ENCODE measurements at regions not wholly inside any gene's neighbourhood (a gene's known extent, or its start where the extent isn't known, plus 50 kb on each side); places are given as distances from the start of the nearest gene placed in this dataset.

DNA sequence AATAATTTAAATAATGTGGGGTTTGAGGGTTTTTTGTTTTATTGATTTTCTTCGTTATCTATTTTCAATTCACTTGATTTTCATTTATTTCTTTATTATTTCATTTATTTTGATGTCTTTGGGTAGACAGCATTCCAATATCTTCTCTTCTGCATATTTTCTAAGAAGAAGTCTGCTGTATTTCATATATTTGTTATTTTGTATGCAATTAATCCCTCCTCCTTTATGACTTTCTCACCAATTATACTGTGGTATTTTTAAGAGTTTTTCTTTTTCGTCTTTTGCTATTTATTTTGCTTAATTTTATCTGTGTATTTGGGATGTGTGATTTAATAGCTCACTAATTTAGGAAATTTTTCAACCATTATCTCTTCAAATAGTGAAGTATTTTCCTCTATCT, 1444.4 kb upstream of the MIR17HG start:
- H3K9me3 Mint-ChIP-seq = peaks cover 0 to 3% (median 2%) of the 10 kb centered on the region in 3 donors
- no peaks in the 10 kb centered on the region for H3K4me1 Mint-ChIP-seq
- H3K27me3 Mint-ChIP-seq = no peaks in the 10 kb centered on the region
- H3K4me3 Mint-ChIP-seq = no peak overlapping the region
- H3K36me3 Mint-ChIP-seq = no peaks in the 10 kb centered on the region
- H3K27ac Mint-ChIP-seq = no peak overlapping the region

DNA sequence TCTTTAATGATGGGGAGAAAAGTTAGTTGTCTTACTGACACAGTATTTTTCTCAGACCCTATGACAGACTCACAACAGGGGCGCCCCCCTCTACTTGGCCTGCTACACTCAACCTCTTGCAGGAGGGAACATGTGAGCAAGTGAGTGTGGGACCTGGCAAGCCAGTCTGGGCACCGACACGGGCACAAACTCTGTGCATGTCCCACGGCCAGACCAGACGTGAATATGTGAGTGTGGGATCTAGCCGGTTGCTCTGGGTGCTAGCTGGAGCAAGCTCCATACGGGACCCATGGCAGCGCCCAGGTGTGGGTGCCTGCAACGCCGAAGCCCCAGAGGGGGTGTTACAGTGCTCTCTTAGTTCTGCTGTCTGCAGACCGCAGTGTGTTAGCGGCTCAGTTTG, 1437.3 kb upstream of the MIR17HG start:
- H3K27me3 Mint-ChIP-seq = no peaks in the 10 kb centered on the region
- H3K36me3 Mint-ChIP-seq = no peaks in the 10 kb centered on the region
- H3K4me1 Mint-ChIP-seq = no peaks in the 10 kb centered on the region
- no peak overlapping the region for H3K4me3 Mint-ChIP-seq
- H3K9me3 Mint-ChIP-seq = peaks cover 2 to 6% (median 3%) of the 10 kb centered on the region in 3 donors
- no peak overlapping the region for H3K27ac Mint-ChIP-seq

DNA sequence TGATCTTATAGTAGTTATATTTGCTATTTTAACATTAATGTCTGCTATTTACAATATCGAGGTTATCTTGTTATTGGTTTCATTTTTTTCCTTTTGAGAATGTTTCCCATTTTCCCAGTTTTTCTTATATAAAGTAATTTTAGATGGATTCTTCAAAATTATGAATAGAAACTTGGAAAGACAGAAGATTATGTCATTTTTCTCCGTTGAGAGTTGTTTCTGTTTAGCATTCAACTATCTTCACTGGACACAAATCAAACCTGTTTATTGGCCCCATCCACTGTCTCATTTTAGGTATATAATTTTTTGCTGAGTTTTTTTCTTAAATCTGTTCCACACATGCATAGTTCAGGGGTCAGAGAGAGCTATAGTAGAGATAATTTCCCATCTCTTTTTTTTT, 1430.9 kb upstream of the MIR17HG start:
- H3K4me3 Mint-ChIP-seq = no peak overlapping the region
- H3K9me3 Mint-ChIP-seq = peaks cover 0 to 9% (median 4%) of the 10 kb centered on the region in 3 donors
- H3K4me1 Mint-ChIP-seq = no peaks in the 10 kb centered on the region
- no peaks in the 10 kb centered on the region for H3K27me3 Mint-ChIP-seq
- H3K36me3 Mint-ChIP-seq = no peaks in the 10 kb centered on the region
- H3K27ac Mint-ChIP-seq = no peak overlapping the region

DNA sequence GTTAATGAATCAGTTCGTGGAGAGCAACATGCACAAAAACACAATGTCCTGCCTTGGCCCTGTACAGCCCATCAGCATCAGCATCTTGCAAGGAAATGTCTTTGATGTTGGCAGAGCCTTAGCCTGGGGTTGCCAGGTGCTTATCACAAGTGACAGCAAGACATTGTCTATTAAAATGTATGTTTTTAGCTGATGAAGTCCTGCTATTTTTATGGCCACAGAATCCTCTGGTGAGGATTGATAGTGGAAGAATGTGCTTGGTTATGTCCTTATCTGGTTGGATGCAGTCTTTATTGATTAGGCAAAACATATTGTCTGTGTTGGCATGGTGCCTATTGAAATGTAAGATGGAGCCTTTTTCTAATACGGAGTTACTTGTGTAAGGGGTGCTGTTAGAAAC, 1427.0 kb upstream of the MIR17HG start:
- H3K27ac Mint-ChIP-seq = no peak overlapping the region
- H3K9me3 Mint-ChIP-seq = peaks cover 0 to 10% (median 4%) of the 10 kb centered on the region in 3 donors
- no peaks in the 10 kb centered on the region for H3K4me1 Mint-ChIP-seq
- peaks cover 2% of the 10 kb centered on the region for H3K36me3 Mint-ChIP-seq
- H3K4me3 Mint-ChIP-seq = no peak overlapping the region
- H3K27me3 Mint-ChIP-seq = no peaks in the 10 kb centered on the region

DNA sequence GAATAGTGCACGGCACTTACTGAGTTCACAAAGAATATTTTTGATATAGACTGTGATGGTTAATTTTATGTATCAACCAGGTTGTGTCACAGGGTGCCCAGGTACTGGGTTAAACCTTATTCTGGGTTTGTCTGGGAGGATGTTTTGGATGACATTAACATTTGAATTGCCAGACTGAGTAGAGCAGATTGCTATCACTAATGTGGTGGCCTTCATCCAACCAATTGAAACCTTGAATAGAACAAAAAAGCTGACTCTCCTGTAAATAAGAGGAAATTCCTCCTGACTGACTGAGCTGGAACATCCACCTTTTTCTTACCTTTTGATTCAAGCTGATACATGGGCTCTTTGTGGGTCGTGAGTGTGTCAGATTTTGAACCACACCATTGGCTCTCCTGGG, 1424.4 kb upstream of the MIR17HG start:
- Mint-ChIP-seq H3K4me3 (no peak overlapping the region), H3K36me3 (peaks cover 2% of the 10 kb centered on the region), H3K27me3 (no peaks in the 10 kb centered on the region), H3K4me1 (no peaks in the 10 kb centered on the region), H3K9me3 (peaks cover 0 to 20% (median 3%) of the 10 kb centered on the region in 3 donors), H3K27ac (no peak overlapping the region)

DNA sequence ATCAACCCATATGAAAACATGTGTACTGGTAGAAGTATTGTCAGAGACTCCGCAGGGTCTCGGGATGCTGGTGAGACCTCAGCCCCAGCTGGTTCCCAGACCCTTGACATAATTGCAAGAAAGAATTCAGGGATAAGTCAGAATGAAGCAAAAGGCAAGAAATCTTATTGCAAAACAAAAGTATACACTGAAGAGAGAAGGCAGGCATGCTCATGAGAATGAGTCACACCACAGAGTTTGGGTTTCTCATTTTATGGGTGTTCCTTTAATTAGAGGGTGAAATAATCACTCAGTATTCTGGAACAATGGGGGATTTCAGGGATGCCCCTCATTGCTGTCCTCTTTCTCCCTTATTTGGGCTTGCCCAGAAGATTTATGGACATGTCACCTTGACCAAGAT, 1423.8 kb upstream of the MIR17HG start:
- Mint-ChIP-seq H3K4me3 (no peak overlapping the region), H3K27ac (no peak overlapping the region), H3K9me3 (peaks cover 0 to 20% (median 4%) of the 10 kb centered on the region in 3 donors), H3K27me3 (no peaks in the 10 kb centered on the region), H3K36me3 (peaks cover 2% of the 10 kb centered on the region), H3K4me1 (no peaks in the 10 kb centered on the region)

DNA sequence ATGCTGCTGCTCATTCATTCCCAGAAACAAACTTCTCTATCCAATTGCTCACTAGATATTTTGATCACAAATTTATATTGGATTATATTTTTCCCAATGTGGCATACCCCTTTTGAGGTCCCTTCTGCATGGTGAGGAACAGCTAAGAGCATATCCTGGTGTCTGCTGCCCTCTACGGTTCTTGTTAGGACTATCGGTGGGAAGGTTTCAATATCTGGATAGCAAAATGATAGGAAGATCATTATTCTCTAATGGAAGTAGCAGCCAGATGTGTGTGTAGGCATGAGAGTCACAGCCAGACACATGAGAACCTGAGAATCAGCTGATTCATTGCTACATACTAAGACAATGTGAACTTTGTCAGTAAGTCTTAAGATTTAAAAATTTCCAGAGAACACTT, 1422.4 kb upstream of the MIR17HG start:
- Mint-ChIP-seq H3K36me3 (peaks cover 2% of the 10 kb centered on the region), H3K27me3 (no peaks in the 10 kb centered on the region), H3K4me1 (no peaks in the 10 kb centered on the region), H3K9me3 (peaks cover 0 to 20% (median 4%) of the 10 kb centered on the region in 3 donors), H3K27ac (no peak overlapping the region), H3K4me3 (no peak overlapping the region)

DNA sequence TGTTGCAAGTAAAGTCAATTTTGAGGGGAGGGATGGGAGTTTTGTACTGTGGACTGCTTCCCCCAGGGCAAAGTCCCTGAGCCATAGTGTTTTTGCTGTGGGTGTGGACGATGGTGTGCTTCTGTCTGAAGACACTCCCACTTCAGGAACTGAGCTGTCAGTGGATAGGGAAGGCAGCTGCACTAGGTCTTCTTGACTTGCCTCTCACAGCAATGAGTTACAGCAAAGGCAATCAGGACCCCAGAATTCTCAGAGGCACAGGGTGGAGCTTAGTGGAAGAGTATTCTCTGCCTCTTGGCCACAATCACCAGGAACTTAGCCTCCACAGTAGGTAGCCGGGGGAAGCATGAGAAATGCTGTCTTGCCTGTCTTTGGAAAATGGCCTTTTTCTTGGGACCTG, 1416.6 kb upstream of the MIR17HG start:
- Mint-ChIP-seq H3K27ac (no peak overlapping the region), H3K9me3 (peaks cover 0 to 28% (median 3%) of the 10 kb centered on the region in 3 donors), H3K4me1 (no peaks in the 10 kb centered on the region), H3K4me3 (no peak overlapping the region), H3K27me3 (no peaks in the 10 kb centered on the region), H3K36me3 (no peaks in the 10 kb centered on the region)

DNA sequence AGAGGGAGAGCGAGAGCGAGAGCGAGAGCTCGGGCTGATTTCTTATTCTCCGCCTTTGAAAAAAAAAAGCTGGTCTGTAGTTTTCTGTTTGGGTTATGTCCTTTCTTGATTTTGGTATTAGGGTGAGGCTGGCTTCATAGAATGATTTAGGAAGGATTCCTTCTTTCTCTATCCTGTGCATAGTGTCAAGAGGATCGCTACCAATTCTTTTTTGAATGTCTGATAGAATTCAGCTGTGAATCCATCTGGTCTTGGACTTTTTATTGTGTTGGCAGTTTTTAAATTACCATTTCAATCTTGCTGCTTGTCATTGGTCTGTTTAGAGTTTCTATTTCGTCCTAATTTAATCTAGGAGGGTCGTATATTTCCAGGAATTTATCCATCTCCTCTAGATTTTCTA, 1414.6 kb upstream of the MIR17HG start:
- Mint-ChIP-seq H3K4me1 (no peaks in the 10 kb centered on the region), H3K9me3 (peaks cover 0 to 19% (median 3%) of the 10 kb centered on the region in 3 donors), H3K27me3 (no peaks in the 10 kb centered on the region), H3K27ac (no peak overlapping the region), H3K4me3 (no peak overlapping the region), H3K36me3 (no peaks in the 10 kb centered on the region)

DNA sequence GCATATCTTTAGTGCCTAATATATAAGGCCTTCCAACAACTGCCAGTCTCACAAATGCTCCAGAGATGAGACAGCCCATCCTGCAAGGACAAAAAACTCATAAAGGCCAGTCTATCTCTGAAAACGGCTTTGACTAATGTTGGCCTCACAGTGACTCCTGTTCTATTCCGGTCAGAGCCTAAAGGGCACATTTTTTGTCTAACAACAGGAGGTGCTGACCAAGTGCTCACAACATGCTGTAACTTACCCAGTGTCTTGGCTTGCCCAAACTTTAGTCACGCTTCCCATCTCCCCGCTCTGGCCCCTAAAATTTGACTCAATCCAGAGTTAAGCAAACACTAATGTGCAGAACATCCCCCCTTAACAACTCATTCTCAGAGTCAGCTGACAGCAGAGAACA, 1411.2 kb upstream of the MIR17HG start:
- H3K4me3 Mint-ChIP-seq = no peak overlapping the region
- H3K36me3 Mint-ChIP-seq = no peaks in the 10 kb centered on the region
- H3K4me1 Mint-ChIP-seq = no peaks in the 10 kb centered on the region
- H3K27me3 Mint-ChIP-seq = no peaks in the 10 kb centered on the region
- no peak overlapping the region for H3K27ac Mint-ChIP-seq
- H3K9me3 Mint-ChIP-seq = peaks cover 2 to 22% (median 4%) of the 10 kb centered on the region in 3 donors

DNA sequence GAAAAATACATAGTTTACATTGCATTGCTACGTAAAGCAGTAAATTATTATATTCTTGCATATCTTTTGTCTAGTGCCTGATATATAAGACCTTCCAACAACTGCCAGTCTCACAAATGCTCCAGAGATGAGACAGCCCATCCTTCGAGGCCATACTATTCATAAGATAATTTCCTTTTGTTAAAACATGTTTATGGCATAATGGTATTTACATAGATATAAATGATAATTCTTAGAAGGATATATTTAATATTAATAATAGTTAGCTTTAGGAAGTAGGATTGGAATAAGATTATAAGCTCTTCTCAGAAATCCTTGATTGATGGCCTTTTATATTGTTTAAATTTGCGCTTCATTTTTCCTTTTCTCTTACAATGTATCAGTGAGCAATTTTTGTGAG, 1410.1 kb upstream of the MIR17HG start:
- Mint-ChIP-seq H3K4me1 (no peaks in the 10 kb centered on the region), H3K27ac (no peak overlapping the region), H3K4me3 (no peak overlapping the region), H3K9me3 (peaks cover 2 to 22% (median 4%) of the 10 kb centered on the region in 3 donors), H3K36me3 (no peaks in the 10 kb centered on the region), H3K27me3 (no peaks in the 10 kb centered on the region)

DNA sequence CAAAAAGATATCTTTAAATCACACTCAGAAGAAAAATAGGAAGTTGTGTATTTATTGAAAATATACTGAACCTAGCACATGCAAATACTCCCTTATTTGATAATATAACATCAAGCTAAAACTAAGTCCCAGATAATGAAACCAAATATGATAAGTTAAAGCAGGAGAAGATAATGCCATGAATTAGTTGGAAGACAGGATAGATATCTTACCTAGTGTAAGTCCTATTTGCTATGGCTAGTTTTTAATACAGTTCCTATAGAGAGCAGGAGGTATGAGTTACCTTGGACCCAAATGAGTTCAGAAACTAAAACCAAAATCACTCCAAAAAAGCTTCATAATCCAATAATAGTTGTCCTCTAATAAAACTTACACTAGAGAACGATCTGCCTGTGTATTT, 1407.1 kb upstream of the MIR17HG start:
- Mint-ChIP-seq H3K36me3 (no peaks in the 10 kb centered on the region), H3K9me3 (peaks cover 2 to 13% (median 4%) of the 10 kb centered on the region in 3 donors), H3K4me3 (no peak overlapping the region), H3K27ac (no peak overlapping the region), H3K4me1 (no peaks in the 10 kb centered on the region), H3K27me3 (no peaks in the 10 kb centered on the region)

DNA sequence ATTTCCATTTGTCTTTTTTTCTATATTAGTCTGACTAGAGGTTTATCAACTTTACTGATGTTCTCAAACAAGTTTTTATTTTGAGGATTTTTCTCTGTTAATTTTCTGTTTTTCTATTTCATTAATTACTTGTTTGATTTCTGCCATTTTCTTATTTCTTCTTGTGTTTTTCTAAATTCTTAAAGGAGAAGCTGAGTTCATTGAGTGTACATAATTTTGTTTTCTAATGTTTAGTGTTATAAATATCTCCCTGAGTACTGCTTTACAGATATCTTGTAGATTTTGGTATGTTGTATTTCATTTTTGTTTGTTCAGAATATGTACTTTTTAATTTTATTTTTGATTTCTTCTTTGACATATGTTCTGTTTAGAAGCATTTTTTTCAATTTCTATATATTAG, 1404.3 kb upstream of the MIR17HG start:
- Mint-ChIP-seq H3K9me3 (peaks cover 4 to 13% (median 4%) of the 10 kb centered on the region in 3 donors), H3K27me3 (no peaks in the 10 kb centered on the region), H3K4me3 (no peak overlapping the region), H3K4me1 (no peaks in the 10 kb centered on the region), H3K27ac (no peak overlapping the region), H3K36me3 (no peaks in the 10 kb centered on the region)

DNA sequence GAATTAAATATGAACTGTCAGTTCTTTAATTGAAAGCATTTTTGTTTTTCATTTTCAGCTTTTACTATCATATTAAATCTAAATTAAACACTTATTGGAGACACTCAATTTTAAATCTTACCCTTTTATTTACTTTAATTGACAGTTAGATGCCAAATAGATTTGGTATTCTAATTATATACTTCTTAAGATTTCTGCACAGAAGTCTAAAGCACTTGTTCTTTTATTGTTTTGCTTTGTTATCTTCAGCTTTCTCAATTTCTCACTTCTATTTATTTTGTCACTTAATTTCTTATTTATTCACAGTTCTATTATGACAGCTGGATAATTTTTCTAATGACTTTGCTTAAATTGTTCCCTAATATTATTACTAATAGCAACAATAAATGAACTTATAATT, 1397.3 kb upstream of the MIR17HG start:
- H3K27me3 Mint-ChIP-seq = no peaks in the 10 kb centered on the region
- H3K9me3 Mint-ChIP-seq = peaks cover 0 to 9% (median 4%) of the 10 kb centered on the region in 3 donors
- no peaks in the 10 kb centered on the region for H3K4me1 Mint-ChIP-seq
- no peaks in the 10 kb centered on the region for H3K36me3 Mint-ChIP-seq
- no peak overlapping the region for H3K27ac Mint-ChIP-seq
- no peak overlapping the region for H3K4me3 Mint-ChIP-seq

DNA sequence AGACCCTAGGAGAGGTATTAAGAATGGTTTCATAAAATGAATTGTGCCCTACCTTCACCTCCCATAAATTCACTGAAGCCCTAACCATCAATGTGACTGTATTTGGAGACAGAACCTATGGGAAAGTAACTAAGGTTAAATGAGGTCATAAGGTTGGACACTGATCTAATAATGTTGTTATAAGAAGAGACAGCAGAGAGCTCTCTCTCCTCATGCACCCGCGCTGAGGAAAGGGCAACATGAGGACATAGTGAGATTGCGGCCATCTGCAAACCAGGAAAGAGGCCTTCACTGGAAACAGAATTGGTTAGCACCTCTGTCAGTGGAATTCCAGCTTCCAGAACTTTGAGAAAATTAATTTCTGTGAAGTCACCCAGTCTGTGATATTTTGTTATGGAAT, 1396.1 kb upstream of the MIR17HG start:
- H3K27ac Mint-ChIP-seq = no peak overlapping the region
- H3K36me3 Mint-ChIP-seq = no peaks in the 10 kb centered on the region
- H3K4me3 Mint-ChIP-seq = no peak overlapping the region
- H3K9me3 Mint-ChIP-seq = peaks cover 0 to 9% (median 2%) of the 10 kb centered on the region in 3 donors
- H3K4me1 Mint-ChIP-seq = no peaks in the 10 kb centered on the region
- no peaks in the 10 kb centered on the region for H3K27me3 Mint-ChIP-seq

DNA sequence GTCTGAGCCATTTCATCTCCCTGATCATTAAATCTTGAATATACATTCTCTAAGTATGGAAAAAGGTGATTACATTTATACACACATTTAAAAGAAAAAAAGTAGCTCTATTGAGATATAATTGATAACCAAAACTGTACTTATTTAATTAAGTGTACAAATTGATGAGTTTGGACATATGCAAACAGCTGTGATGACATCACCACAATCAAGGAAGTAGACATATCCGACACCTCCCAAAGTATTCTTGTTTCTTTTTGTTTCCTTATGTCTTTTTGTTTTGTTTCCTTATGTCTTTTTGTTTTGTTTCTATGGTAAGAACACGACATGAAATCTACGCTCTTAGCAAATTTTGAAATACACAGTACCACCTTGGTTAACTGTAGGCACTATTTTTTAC, 1393.9 kb upstream of the MIR17HG start:
- Mint-ChIP-seq H3K4me3 (no peak overlapping the region), H3K4me1 (no peaks in the 10 kb centered on the region), H3K27me3 (no peaks in the 10 kb centered on the region), H3K9me3 (peaks cover 0 to 6% (median 0%) of the 10 kb centered on the region in 3 donors), H3K36me3 (no peaks in the 10 kb centered on the region), H3K27ac (no peak overlapping the region)

DNA sequence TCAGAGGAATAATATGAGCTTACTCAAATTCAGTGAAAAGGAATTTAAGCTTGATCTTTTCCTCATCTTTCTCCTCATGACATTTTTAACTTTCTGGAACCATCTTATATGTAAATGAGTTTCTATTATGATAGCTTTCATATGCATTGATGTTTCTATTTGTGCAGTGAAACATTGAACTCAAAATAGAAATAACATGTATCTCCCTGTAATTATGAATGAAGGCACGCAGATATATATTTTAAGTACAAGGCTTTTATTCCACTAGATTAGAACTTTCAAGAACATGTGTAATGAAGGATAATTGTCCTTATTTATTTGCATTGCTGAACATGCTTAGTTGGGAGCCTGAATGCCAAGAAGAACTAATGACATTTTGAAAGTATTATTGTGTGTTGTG, 1391.7 kb upstream of the MIR17HG start:
- H3K36me3 Mint-ChIP-seq = no peaks in the 10 kb centered on the region

More for the DNA sequence above, 1391.7 kb upstream of the MIR17HG start:
- Mint-ChIP-seq H3K4me1 (no peaks in the 10 kb centered on the region), H3K4me3 (no peak overlapping the region), H3K9me3 (peaks cover 0 to 6% (median 0%) of the 10 kb centered on the region in 3 donors), H3K27ac (no peak overlapping the region), H3K27me3 (no peaks in the 10 kb centered on the region)
